ENCODE measurements at regions not wholly inside any gene's neighbourhood (a gene's known extent, or its start where the extent isn't known, plus 50 kb on each side); places are given as distances from the start of the nearest gene placed in this dataset.

GRCh38 chr1:172931340-172931739 is 119.4 kb downstream of the TNFSF18 start:
- Histone ChIP-seq H3K27me3 (ENCODE audit: insufficient read depth, low read length) (no peaks in the 10 kb centered on the region), H3K27ac (ENCODE audit: low read depth, low read length) (no peak overlapping the region), H3K4me1 (ENCODE audit: insufficient read depth, low read length) (peaks cover 2% of the 10 kb centered on the region; the same call in 1 of the 2 replicates), H3K4me3 (ENCODE audit: low read length) (no peak overlapping the region), H3K9me3 (ENCODE audit: insufficient read depth, low read depth, low read length) (no peaks in the 10 kb centered on the region), H3K36me3 (ENCODE audit: insufficient read depth, low read length) (no peaks in the 10 kb centered on the region), H3K9ac (ENCODE audit: low read depth, low read length) (no peak overlapping the region)
- 100% methylated on average over 1 of the region's 1 CpG for WGBS

- H3K9me3 ChIP-seq (ENCODE audit: insufficient read depth, low read depth, low read length) = no peaks in the 10 kb centered on the region
- no peak overlapping the region for H3K9ac ChIP-seq (ENCODE audit: low read depth, low read length)
- H3K4me3 ChIP-seq (ENCODE audit: low read length) = no peak overlapping the region
- 89% methylated on average over 3 of the region's 4 CpGs for WGBS
- no peaks in the 10 kb centered on the region for H3K27me3 ChIP-seq (ENCODE audit: insufficient read depth, low read length)
- no peaks in the 10 kb centered on the region for H3K36me3 ChIP-seq (ENCODE audit: insufficient read depth, low read length)
- H3K27ac ChIP-seq (ENCODE audit: low read depth, low read length) = no peak overlapping the region
- peaks cover 2% of the 10 kb centered on the region; the same call in 1 of the 2 replicates for H3K4me1 ChIP-seq (ENCODE audit: insufficient read depth, low read length)
Measured at GRCh38 chr1:172931761-172932160, 119.0 kb downstream of the TNFSF18 start.

- Histone ChIP-seq H3K9ac (ENCODE audit: low read depth, low read length) (no peak overlapping the region), H3K4me3 (ENCODE audit: low read length) (no peak overlapping the region), H3K27me3 (ENCODE audit: insufficient read depth, low read length) (no peaks in the 10 kb centered on the region), H3K36me3 (ENCODE audit: insufficient read depth, low read length) (no peaks in the 10 kb centered on the region), H3K27ac (ENCODE audit: low read depth, low read length) (no peak overlapping the region), H3K9me3 (ENCODE audit: insufficient read depth, low read depth, low read length) (no peaks in the 10 kb centered on the region), H3K4me1 (ENCODE audit: insufficient read depth, low read length) (peaks cover 2% of the 10 kb centered on the region; the same call in 1 of the 2 replicates)
- WGBS = 92% methylated on average over 1 of the region's 1 CpG
Measured at GRCh38 chr1:172932981-172933380, 117.8 kb downstream of the TNFSF18 start.

GRCh38 chr1:172934417-172934762 is 116.4 kb downstream of the TNFSF18 start:
- no peak overlapping the region for H3K9ac ChIP-seq (ENCODE audit: low read depth, low read length)
- no peaks in the 10 kb centered on the region for H3K27me3 ChIP-seq (ENCODE audit: insufficient read depth, low read length)
- peaks cover 2% of the 10 kb centered on the region; the same call in 1 of the 2 replicates for H3K4me1 ChIP-seq (ENCODE audit: insufficient read depth, low read length)
- WGBS = 95% methylated on average over 4 of the region's 4 CpGs
- H3K36me3 ChIP-seq (ENCODE audit: insufficient read depth, low read length) = no peaks in the 10 kb centered on the region
- H3K27ac ChIP-seq (ENCODE audit: low read depth, low read length) = peak overlapping the region; percentile 0; the same call in 1 of the 2 replicates
- H3K9me3 ChIP-seq (ENCODE audit: insufficient read depth, low read depth, low read length) = no peaks in the 10 kb centered on the region
- H3K4me3 ChIP-seq (ENCODE audit: low read length) = no peak overlapping the region

- no peaks in the 10 kb centered on the region for H3K9me3 ChIP-seq (ENCODE audit: insufficient read depth, low read depth, low read length)
- H3K36me3 ChIP-seq (ENCODE audit: insufficient read depth, low read length) = no peaks in the 10 kb centered on the region
- H3K4me1 ChIP-seq (ENCODE audit: insufficient read depth, low read length) = peaks cover 2% of the 10 kb centered on the region; the same call in 1 of the 2 replicates
- H3K27me3 ChIP-seq (ENCODE audit: insufficient read depth, low read length) = no peaks in the 10 kb centered on the region
- no peak overlapping the region for H3K27ac ChIP-seq (ENCODE audit: low read depth, low read length)
- H3K4me3 ChIP-seq (ENCODE audit: low read length) = no peak overlapping the region
- H3K9ac ChIP-seq (ENCODE audit: low read depth, low read length) = no peak overlapping the region
- 100% methylated on average over 1 of the region's 1 CpG for WGBS
Measured at GRCh38 chr1:172935062-172935592, 115.6 kb downstream of the TNFSF18 start.

- Histone ChIP-seq H3K4me3 (ENCODE audit: low read length) (no peak overlapping the region), H3K9ac (ENCODE audit: low read depth, low read length) (no peak overlapping the region), H3K27me3 (ENCODE audit: insufficient read depth, low read length) (no peaks in the 10 kb centered on the region), H3K27ac (ENCODE audit: low read depth, low read length) (no peak overlapping the region), H3K36me3 (ENCODE audit: insufficient read depth, low read length) (no peaks in the 10 kb centered on the region), H3K9me3 (ENCODE audit: insufficient read depth, low read depth, low read length) (no peaks in the 10 kb centered on the region), H3K4me1 (ENCODE audit: insufficient read depth, low read length) (peaks cover 2% of the 10 kb centered on the region; the same call in 1 of the 2 replicates)
- WGBS = 91% methylated on average over 3 of the region's 3 CpGs
Measured at GRCh38 chr1:172936088-172936645, 114.6 kb downstream of the TNFSF18 start.

GRCh38 chr1:172938681-172939080 is 112.1 kb downstream of the TNFSF18 start:
- H3K4me3 ChIP-seq (ENCODE audit: low read length) = no peak overlapping the region
- H3K4me1 ChIP-seq (ENCODE audit: insufficient read depth, low read length) = peaks cover 2% of the 10 kb centered on the region; the same call in 1 of the 2 replicates
- no peak overlapping the region for H3K9ac ChIP-seq (ENCODE audit: low read depth, low read length)
- no peak overlapping the region for H3K27ac ChIP-seq (ENCODE audit: low read depth, low read length)
- no peaks in the 10 kb centered on the region for H3K9me3 ChIP-seq (ENCODE audit: insufficient read depth, low read depth, low read length)
- no peaks in the 10 kb centered on the region for H3K36me3 ChIP-seq (ENCODE audit: insufficient read depth, low read length)
- no peaks in the 10 kb centered on the region for H3K27me3 ChIP-seq (ENCODE audit: insufficient read depth, low read length)

- 93% methylated on average over 4 of the region's 4 CpGs for WGBS
- no peak overlapping the region for H3K9ac ChIP-seq (ENCODE audit: low read depth, low read length)
- H3K4me3 ChIP-seq (ENCODE audit: low read length) = no peak overlapping the region
- H3K4me1 ChIP-seq (ENCODE audit: insufficient read depth, low read length) = no peaks in the 10 kb centered on the region
- no peak overlapping the region for H3K27ac ChIP-seq (ENCODE audit: low read depth, low read length)
- H3K36me3 ChIP-seq (ENCODE audit: insufficient read depth, low read length) = no peaks in the 10 kb centered on the region
- no peaks in the 10 kb centered on the region for H3K9me3 ChIP-seq (ENCODE audit: insufficient read depth, low read depth, low read length)
- no peaks in the 10 kb centered on the region for H3K27me3 ChIP-seq (ENCODE audit: insufficient read depth, low read length)
Measured at GRCh38 chr1:172939475-172939874, 111.3 kb downstream of the TNFSF18 start.

GRCh38 chr1:172940174-172940855 is 110.4 kb downstream of the TNFSF18 start:
- Histone ChIP-seq H3K27ac (ENCODE audit: low read depth, low read length) (no peak overlapping the region), H3K27me3 (ENCODE audit: insufficient read depth, low read length) (no peaks in the 10 kb centered on the region), H3K9me3 (ENCODE audit: insufficient read depth, low read depth, low read length) (no peaks in the 10 kb centered on the region), H3K4me1 (ENCODE audit: insufficient read depth, low read length) (no peaks in the 10 kb centered on the region), H3K4me3 (ENCODE audit: low read length) (no peak overlapping the region), H3K36me3 (ENCODE audit: insufficient read depth, low read length) (no peaks in the 10 kb centered on the region), H3K9ac (ENCODE audit: low read depth, low read length) (no peak overlapping the region)
- 88% methylated on average over 5 of the region's 5 CpGs for WGBS

- Histone ChIP-seq H3K36me3 (ENCODE audit: insufficient read depth, low read length) (no peaks in the 10 kb centered on the region), H3K4me3 (ENCODE audit: low read length) (no peak overlapping the region), H3K9me3 (ENCODE audit: insufficient read depth, low read depth, low read length) (no peaks in the 10 kb centered on the region), H3K4me1 (ENCODE audit: insufficient read depth, low read length) (no peaks in the 10 kb centered on the region), H3K27ac (ENCODE audit: low read depth, low read length) (no peak overlapping the region), H3K9ac (ENCODE audit: low read depth, low read length) (no peak overlapping the region), H3K27me3 (ENCODE audit: insufficient read depth, low read length) (no peaks in the 10 kb centered on the region)
- WGBS = 97% methylated on average over 1 of the region's 1 CpG
Measured at GRCh38 chr1:172941471-172941870, 109.3 kb downstream of the TNFSF18 start.

GRCh38 chr1:172941945-172942344 is 108.8 kb downstream of the TNFSF18 start:
- H3K4me3 ChIP-seq (ENCODE audit: low read length) = no peak overlapping the region
- H3K9me3 ChIP-seq (ENCODE audit: insufficient read depth, low read depth, low read length) = no peaks in the 10 kb centered on the region
- no peak overlapping the region for H3K27ac ChIP-seq (ENCODE audit: low read depth, low read length)
- H3K4me1 ChIP-seq (ENCODE audit: insufficient read depth, low read length) = no peaks in the 10 kb centered on the region
- 100% methylated on average over 1 of the region's 2 CpGs for WGBS
- no peak overlapping the region for H3K9ac ChIP-seq (ENCODE audit: low read depth, low read length)
- H3K27me3 ChIP-seq (ENCODE audit: insufficient read depth, low read length) = no peaks in the 10 kb centered on the region
- H3K36me3 ChIP-seq (ENCODE audit: insufficient read depth, low read length) = no peaks in the 10 kb centered on the region
